NCI-H82 (cell line): ENCODE measurements at regions not wholly inside any gene's neighbourhood (a gene's known extent, or its start where the extent isn't known, plus 50 kb on each side); places are given as distances from the start of the nearest gene placed in this dataset.

Source experiments
- DNase-seq: peaks from one replicate; lab custom pipeline; 2025; lab: John Stamatoyannopoulos, UW

DNA sequence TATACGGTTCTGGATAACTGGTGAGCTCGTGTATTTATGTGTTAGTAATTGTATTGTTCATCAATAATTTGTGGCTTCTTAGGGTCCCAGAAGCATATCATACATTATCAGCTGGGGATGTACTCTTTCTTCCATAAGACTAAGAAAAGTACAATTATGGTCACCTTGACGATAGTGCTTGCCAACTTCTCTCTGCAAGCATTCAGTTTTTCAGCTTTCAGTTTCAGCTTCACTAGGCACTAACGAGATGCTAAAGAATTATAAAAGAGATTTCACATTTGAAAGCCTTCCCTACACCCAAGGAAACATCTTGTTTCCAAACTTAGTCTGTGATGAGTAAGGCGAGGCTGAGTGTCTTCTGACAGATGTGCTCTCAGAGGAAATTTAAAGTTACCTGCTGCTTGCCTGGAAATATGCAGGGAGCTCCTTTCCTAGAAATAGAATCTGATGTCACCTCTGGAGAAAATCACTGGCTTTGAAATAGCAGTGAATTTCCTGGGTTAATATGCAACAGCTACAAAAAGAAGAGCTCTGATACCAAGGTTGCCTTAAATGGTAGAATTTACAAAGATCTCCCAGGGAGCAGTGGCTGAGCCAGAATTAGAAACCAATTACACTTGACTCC is 1419.9 kb upstream of the TMEM132C start:
- no peak for DNase-seq

DNA sequence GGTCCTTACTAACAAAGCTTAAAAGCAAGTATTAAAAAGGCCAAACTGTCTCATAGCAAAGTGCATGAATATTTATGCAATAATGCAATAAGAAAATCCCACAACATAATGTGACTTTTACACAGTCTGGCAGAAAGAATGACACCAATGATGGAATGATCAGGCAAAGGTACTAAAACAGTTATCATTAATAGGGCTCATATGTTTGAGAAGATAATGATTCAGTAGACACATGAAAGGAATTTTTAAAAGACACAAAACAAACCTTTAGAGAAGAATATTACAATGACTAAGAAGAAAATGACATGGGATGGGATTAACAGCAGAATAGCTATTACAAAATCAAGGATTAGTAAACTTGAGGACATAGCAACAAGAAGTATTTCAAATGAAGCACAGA is 1411.2 kb upstream of the TMEM132C start:
- no peak for DNase-seq

DNA sequence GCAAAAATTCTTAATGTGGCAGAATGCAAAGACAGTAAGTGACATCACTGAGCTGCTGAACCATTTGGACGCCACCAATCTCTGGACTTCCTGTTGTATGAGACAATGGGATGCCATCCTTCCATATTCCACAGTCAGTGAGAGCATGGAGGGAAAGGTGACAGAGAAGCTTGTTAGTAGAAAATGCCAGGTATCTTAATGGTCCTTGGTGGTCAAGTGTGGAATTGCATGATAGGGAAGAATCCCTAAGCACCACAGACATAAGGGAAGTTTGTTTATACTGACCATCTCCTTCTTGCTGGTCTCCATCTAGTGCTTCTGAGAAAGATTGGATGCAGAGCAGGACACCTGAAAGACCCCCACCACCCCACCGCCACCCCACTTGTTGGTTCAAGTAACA is 1410.0 kb upstream of the TMEM132C start:
- peak; percentile 60 for DNase-seq

DNA sequence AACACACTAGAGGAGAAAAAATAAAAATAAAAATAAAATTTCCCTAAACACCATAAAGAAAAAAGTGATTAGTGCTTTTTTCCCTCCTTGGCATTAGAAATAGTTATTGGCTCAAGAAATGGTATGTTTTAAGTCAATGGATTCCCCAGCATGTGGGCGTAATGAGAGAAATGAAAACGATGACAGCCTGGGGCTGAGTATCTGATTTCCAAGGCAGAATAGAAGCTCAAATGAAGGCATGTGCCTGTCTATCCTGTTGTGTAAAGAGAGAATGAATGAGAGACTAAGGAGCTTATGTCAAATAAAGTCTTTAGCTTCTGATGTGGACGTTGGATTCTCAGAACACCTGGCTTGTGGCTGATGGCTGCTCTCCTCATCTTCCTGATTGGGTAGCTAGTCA is 1408.4 kb upstream of the TMEM132C start:
- DNase-seq = peak; percentile 95

DNA sequence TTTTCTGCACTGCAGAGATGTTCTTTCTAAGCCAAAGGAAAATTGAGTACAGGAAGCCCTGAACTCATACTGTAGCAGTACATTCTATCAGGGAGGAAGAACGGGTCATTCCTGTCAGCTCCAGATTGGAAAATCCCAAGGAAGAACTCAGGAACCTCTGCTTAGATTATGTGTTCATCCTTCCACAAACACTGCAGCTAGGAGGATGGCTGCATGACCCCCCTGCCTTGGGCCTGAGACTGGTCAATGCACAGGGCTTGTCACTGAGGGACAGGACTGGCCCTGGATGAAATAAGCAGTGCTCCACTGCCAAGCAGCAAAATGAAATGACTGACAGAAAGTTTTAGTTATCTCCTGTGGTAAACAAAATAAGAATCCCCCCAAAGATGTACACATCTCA is 1406.8 kb upstream of the TMEM132C start:
- peak; percentile 89 for DNase-seq

DNA sequence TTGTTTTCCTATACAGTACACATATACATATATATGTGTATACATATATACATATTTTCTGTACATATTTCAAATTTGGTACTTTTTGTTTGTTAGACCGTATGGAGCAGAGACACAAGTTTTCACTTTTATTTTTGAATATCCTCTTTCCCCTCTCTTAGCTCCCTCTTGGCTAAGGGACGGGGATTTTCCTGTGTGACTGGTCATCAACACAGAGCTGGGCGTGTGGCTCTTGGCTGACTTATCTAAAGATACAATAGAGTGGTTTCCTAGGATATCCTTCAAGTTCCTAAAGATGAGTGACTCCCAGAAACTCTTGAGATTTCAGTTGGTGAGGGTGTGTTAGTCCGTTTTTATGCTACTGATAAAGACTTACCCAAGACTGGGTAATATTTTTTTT is 1404.5 kb upstream of the TMEM132C start:
- DNase-seq = no peak

DNA sequence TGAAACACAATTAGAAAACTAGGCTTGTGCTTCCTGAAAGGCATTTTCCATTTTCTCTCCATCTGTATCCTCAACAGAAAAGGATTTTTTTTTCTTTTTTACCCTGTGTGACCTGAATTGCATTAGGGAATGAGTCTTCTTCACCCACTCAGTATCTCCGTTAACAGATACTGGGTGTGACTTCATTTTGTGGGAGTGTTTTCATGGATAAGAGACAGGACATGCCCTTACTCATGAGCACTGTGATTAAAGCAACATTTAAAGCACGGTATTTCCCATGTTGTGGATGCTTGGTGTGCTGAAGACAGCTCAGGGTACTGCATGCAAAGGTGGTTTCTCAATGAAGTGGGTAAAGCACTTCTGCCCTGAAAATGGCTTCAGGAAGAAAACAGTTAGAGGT is 1397.3 kb upstream of the TMEM132C start:
- peak; percentile 7 for DNase-seq

DNA sequence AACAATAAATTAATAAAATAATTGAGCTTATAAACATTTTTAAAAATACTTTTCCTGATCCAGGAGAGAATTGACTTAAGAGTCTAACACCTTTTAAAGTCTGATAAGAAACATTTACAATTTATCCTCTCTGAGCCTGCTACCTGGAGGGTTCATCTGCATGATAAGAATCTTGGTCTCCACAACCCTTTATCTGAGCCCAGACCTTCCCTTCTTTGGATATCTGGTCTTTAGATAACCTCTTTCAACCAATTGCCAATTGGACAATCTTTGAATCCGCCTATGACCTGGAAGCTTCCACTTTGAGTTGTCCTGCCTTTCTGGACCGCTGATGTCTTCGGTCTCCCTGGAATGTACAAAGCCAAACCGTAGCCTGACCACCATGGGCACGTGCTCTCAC is 1393.3 kb upstream of the TMEM132C start:
- DNase-seq = peak; percentile 19

DNA sequence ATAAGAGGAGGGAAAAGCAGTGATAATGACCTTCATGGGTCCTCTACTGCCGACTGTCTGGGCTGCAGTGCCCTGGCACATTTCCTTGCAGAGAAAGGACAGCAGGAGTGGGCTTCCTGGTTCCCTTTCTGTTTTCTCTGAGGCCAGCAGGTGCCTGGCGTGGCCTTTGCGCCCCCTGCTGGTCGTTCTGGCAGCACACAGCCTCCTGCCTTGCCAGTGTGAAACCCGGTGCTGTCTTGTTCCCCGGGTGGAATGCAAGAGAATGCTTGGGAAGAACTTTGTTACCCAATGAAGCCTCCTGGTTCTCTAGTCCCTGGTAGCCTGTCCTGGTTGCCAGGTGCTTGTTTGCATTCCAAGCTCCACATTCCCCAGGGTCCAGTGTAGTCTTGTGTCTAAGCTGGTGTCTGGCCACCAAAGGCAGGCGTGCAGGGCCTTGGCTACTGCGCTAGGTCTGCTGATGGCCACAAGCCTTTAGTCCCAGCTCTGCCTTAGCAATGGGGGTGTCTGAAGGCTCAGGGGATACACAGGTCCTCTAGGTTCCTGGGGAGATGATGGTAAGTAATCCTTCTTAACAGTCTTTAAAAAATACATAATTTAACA is 1392.4 kb upstream of the TMEM132C start:
- peak; percentile 92 for DNase-seq

DNA sequence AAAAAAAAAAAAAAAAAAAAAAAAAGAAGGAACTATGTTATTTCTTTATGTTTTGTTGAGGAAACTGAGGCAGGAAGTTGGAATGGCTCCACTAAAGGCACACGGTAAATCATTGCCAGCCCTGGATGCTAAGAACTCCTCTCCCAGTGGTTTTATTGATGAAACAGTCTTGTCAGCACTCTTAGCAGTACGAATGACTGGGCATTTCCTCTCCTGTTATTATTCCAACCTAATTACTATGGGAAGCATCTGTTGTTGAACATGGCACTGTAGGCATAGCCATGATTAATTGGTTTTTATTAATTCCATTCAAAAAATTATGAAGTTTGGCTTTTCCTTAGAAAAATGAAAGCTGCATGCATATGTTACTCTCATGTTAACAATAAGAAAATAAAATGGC is 1387.1 kb upstream of the TMEM132C start:
- no peak for DNase-seq

DNA sequence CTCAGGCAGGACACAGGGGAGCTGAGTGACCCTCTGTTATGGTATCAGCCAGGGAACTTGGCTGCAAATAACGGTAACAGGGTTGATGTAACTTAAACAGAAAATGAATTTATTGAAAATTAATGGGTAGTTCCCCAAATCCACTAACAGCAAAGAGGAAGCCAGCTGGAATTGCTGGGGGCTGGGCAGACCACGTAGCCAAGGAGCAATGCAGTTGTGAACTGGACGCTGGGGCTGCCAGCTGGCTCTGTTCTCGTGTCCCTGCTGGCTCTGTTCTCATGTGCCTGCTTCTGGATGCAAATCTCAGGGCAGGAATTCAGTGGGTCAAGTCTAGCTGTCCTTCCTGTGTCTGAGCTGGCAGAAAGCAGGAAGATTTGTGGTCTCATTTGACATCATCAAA is 1383.3 kb upstream of the TMEM132C start:
- no peak for DNase-seq

DNA sequence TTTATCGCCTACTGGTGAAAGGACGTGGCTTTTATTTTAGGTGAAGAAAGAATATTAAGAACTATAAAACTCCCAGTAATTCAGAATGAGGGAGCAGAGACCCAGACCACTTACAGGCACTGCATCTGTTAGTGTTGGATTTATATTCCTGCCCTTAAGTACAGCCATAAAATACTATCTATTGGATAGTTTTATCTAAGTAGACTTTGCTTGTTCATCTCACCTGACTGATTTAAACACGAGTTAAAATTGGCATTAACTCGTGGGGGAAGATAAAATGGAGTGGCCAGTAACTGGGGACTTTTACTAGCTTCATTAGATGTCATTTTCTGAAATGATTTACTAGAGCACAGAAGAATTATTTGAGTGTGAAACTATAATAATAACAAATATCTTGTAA is 1377.5 kb upstream of the TMEM132C start:
- no peak for DNase-seq

DNA sequence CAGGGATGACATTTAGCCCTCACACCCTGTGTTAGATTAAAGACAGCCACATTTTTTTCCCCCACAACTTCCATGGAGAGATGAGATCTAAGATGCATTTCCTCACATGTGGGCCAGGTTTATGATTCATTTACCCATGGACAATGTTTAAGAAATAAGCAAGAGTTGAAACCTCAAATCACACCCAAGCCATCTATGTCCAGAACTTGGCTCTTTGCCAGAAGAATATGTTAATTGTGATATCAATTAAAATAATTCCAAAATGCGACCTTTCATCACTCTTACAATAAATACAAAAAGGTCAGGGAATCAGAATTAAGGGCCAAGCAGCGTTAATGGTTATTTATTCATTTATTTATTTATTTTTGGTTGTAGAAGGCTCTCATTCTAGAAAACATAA is 1376.9 kb upstream of the TMEM132C start:
- DNase-seq = no peak

DNA sequence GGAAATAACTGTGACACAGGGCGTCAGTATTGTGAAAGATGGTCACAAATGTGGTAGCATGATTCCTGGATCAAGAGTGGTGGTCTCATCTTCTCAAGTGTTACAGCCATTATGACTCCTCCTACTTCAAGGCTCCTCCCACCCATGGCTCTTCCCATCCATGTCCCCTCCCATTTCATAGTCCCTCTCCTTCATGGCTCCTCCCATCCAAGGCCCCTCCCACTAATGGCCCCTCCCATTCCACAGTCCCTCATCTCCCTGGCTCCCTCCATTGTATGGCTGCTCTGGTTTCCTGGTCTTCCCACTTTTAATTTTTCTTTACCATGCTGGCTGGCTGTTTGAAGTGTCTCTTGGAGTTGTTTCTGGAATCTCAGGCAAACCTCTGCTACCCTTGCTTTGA is 1375.2 kb upstream of the TMEM132C start:
- peak; percentile 49 for DNase-seq

DNA sequence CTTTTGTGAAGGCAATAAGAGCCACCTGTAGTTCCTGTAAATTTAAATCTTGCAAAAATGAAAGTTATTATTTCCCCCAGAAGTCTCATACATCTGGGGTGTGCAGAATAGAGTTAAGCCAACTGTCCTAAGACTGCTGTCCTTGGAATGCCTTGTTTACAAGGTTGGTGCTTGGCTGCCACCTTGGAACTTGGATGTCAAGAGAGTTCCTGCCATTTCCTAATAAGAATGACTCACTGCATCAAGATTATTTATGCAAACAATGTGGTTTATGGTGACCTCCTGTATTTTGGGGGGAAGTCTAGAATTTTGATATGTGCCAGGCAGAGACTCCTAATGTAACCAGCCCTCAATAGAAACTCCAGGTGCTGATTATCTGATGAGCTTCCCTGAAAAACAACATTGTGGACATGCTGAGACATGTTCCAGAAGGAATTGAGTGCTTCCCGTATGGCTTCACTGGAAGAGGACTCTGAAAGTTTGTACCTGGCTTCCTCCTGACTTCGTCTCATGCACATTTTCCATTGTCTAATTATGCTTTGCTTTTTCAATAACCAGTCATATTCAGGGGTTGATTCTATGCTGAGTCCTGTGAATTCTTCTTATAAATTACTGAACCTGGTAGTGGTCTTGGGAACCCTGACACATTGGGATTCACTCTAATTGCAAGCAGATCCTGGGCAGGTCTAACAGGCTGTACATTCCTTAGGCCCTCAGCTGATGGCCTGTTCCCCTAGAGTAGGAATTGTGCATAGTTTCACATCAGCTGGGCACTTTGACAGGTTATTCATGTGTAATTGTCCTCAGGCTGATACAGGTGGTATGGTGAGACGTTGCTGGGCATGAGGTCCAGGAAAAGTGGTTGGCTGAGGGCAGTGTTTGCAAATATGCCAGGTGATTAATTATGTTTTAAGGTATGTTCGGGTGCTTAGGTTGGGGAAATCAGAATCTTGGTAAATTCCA is 1370.7 kb upstream of the TMEM132C start:
- no peak for DNase-seq

DNA sequence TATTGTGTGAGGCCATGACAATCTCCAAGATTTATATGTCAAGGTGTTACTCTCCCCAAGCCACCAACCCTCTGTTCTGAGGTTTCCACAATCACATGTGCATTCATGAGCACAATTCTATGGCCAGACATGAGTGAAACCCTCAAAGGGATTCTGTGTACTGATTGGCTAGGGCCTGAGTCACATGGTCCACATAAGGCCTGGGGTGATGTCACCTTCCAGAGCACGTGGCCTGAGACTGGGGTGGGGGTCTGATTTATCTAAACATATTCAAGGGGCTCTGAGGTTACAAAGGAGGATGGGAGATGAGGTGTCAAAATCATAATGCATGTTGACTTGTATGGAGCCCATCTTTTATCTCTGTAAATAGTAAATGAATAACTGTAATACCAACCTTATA is 1369.9 kb upstream of the TMEM132C start:
- DNase-seq = no peak

DNA sequence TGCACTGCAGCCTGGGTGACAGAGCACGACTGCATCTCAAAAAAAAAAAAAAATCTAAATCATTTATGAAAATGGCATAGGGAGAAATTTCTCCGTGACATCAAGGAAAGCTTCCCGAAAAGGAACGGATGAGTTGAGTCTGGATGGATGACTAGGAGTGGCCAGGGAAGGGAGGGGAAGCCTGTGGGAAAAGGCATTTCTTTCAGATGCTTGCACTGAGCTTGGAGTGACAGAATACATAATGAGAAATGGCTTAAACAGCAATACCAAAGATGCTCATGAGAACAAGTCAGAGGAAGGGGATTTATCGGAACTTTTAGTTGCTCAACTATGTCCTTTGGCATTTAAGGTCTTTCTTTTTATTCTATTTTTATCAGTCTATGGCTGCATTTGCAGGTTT is 1369.2 kb upstream of the TMEM132C start:
- no peak for DNase-seq

DNA sequence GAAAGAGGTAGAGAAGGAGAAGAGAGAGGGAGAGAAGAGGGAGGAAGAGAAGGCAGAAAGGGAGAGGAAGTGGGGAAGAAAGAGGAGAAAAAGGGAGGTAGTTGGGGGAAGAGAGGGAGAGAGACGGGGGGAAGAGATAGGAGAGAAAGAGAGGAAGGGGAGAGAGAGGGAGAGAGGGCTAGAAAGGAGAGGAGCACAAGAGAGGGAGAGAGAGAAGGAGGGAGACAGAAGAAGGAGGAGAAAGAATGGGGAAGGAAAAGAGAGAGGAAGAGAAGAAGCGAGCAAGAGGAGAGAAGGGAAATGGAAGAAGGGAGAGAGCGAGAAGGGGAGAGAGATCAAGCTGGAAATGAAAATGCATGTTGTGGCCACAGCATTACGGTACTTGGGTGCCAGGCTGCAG is 1368.4 kb upstream of the TMEM132C start:
- DNase-seq = no peak

DNA sequence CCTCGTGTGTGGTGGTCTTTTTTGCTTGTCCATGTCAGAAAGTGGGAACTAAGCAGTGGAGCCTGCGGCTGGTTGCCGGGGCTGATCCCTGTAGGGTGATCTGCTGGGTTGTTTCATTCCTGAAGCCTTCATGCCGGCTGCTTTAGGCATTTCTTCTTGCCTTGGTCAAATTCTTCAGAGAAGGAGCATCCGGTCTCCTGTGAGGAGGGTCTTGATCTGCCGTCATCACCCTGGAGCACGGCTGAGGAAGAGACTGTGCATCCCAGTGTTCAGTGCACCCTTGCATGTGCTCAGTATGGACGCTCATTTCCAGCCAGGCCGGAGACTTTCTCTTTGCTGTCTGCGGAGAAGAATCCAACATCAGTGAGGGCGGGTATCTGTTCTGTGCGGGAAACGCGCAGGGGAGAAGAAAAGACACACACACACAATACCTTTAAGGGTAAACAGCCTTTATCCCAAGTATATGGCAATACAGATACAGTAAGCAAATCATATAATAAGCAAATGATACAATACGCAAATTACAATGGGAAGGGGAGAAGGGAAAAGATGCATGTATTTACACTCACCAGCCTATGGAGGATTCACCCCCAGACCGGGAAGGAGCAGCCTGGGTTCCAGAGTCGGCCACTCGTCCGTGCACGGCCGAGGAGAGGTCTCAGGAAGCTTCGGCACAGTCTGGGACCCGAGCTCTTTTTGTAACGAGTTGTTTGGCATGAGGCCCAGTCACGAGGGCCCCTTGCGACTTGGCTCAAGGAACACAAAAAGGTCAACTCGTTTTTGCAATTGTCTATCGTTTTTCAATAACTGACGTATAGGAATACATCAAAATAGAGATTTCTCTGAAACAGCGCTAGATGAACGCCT is 1366.8 kb upstream of the TMEM132C start:
- no peak for DNase-seq

DNA sequence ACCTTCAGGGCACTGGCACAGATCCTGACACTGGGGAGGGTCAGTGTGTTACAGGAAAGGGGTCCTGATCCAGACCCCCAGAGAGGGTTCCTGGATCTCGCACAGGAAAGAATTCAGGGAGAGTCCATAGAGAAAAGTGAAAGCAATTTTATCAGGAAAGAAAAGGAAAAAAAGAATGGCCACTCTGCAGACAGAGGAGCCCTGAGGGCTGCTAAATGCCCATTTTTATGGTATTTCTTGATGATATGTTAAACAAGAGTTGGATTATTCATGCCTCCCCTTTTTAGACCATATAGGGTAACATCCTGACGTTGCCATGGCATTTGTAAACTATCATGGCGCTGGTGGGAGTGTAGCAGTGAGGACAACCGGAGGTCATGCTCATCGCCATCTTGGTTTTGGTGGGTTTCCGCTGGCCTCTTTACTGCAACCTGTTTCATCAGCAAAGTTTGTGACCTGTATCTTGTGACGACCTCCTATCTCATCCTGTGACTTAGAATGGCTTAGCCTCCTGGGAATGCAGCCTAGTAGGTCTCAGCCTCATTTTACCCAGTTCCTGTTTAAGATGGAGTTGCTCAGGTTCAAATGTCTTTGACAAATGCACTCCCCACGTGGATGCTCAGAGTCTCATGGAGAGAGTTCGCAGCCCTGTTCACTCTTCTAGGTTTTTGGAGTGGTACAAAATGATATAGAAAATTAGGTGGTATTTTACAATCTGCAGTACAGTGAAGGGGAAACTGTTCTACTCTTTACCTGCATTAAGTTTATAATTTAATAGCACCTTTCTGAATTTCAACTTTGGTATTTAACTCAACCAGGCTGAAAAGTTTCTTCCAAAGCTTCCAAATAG is 1363.7 kb upstream of the TMEM132C start:
- DNase-seq = no peak

DNA sequence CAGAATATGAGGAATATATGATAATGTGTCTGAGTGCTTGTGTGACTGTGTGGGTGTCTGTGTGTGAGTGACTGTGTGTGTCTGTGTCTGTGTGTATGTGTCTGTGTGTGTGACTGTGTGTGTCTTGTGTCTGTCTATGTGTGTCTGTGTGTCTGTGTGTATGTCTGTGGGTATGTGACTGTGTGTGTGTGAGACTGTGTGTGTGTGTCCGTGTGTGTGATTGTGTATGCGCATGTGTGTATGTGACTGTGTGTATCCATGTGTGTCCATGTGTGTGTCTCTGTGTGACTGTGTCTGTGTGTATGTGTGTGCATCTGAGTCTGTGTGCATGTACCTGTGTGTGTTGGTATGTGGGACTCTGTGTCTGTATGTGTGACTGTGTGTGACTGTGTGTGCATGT is 1361.2 kb upstream of the TMEM132C start:
- DNase-seq = no peak
